RWPE1 (cell line): ENCODE measurements at regions not wholly inside any gene's neighbourhood (a gene's known extent, or its start where the extent isn't known, plus 50 kb on each side); places are given as distances from the start of the nearest gene placed in this dataset.

ENCODE experiments used
- CTCF ChIA-PET: fragments of 350-600 bp; sonication (Branson Sonifier 250); formaldehyde crosslinking; extraction: SDS; loops from one replicate; lab custom pipeline; 2021; lab: Yijun Ruan, JAX
- POLR2A ChIA-PET: fragments of 400-600 bp; formaldehyde crosslinking; extraction: SDS; loops from one replicate; lab custom pipeline; 2020; ENCODE audit warnings: antibody characterized with exemption; ENCODE audit not compliant: low non-redundant PET; lab: Yijun Ruan, JAX
- DNase-seq: peaks from one replicate; pipeline ENCODE4 v3.0.0; 2012; ENCODE audit warnings: low spot score
- H3K27ac ChIP-seq: fragments of 450-650 bp; 2 replicates; pipeline ENCODE4 v1.5.1; 2017
- CTCF ChIP-seq: fragments of 450-650 bp; conservative IDR thresholded peaks from 2 replicates; pipeline ENCODE4 v1.5.1; 2017; ENCODE audit warnings: low read depth, mild to moderate bottlenecking

GRCh38 chr16:80019395-80019794 lies 418.9 kb upstream of the MAF start:
- TF ChIP-seq CTCF: no peak
- no peak overlapping the region for H3K27ac ChIP-seq
- ChIA-PET POLR2A (no interaction called here), CTCF (interaction anchor here (0.6 to 0.7 kb wide), 2 partner anchors 14 to 418 kb away, joined by 3 read pairs; no protein-coding TSS in a partner anchor)
- DNase-seq: no peak

GRCh38 chr16:80018466-80018865 lies 417.9 kb upstream of the MAF start:
- POLR2A ChIA-PET: no interaction called here
- H3K27ac ChIP-seq: no peak overlapping the region
- TF ChIP-seq CTCF: no peak
- no peak for DNase-seq
- CTCF ChIA-PET: interaction anchor here (0.5 to 0.7 kb wide), 2 partner anchors 8 to 132 kb away, joined by 3 read pairs; no protein-coding TSS in a partner anchor

GRCh38 chr16:80016731-80017326 lies 416.3 kb upstream of the MAF start:
- H3K27ac ChIP-seq: no peak overlapping the region
- POLR2A ChIA-PET: no interaction called here
- no peak for DNase-seq
- no peak for TF ChIP-seq CTCF
- CTCF ChIA-PET: interaction anchor here (0.6 kb wide), 2 partner anchors 11 to 17 kb away, joined by 3 to 9 read pairs; no protein-coding TSS in a partner anchor

GRCh38 chr16:80015566-80015965 lies 415.0 kb upstream of the MAF start:
- ChIA-PET POLR2A (no interaction called here), CTCF (interaction anchor here (0.6 kb wide), 1 partner anchor 249 kb away, joined by 3 read pairs; no protein-coding TSS in a partner anchor)
- no peak for TF ChIP-seq CTCF
- no peak overlapping the region for H3K27ac ChIP-seq
- no peak for DNase-seq

- DNase-seq: no peak
- ChIA-PET CTCF (no interaction called here), POLR2A (no interaction called here)
- no peak overlapping the region for H3K27ac ChIP-seq
- no peak for TF ChIP-seq CTCF
These were observed 413.9 kb upstream of the MAF start for GRCh38 chr16:80014241-80014939.

GRCh38 chr16:80012586-80012985 lies 412.0 kb upstream of the MAF start:
- POLR2A ChIA-PET: no interaction called here
- no peak for DNase-seq
- CTCF ChIA-PET: no interaction called here
- no peak overlapping the region for H3K27ac ChIP-seq
- no peak for TF ChIP-seq CTCF
